ENCODE measurements at regions not wholly inside any gene's neighbourhood (a gene's known extent, or its start where the extent isn't known, plus 50 kb on each side); places are given as distances from the start of the nearest gene placed in this dataset.
A peak's percentile ranks its signal among the peaks of the same experiment; 100 is the strongest.
"Not testable (repeated sequence)": the region's sequence is repeated elsewhere in the genome, so short reads cannot be mapped to it uniquely, and the experiment has no call there.

GRCh38 chr14:106809615-106810014, 1283.2 kb downstream of the TMEM121 start:
- DNase-seq, result no peak

- not testable (repeated sequence) for DNase-seq
Measured at GRCh38 chr14:106810168-106810567, 1283.8 kb downstream of the TMEM121 start.

DNA sequence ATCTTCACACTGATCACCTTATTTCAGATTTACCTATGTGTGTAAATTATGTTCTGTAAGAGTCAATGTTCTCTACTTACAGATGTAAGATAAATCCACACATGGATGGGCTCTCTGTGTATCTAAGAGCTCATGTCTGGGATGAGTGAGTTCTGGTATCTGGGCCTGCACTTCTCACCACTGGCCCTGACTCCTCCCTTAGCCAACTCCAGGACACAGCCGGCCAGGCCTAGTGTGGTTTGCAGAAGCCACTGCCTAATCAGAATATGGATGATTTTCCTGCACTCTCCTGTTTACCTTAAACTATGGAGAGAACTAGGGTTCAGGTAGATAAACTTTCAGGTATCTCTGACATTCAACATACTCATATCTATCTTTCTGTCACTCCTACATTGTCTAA, 1284.8 kb downstream of the TMEM121 start:
- DNase-seq, result no peak

DNA sequence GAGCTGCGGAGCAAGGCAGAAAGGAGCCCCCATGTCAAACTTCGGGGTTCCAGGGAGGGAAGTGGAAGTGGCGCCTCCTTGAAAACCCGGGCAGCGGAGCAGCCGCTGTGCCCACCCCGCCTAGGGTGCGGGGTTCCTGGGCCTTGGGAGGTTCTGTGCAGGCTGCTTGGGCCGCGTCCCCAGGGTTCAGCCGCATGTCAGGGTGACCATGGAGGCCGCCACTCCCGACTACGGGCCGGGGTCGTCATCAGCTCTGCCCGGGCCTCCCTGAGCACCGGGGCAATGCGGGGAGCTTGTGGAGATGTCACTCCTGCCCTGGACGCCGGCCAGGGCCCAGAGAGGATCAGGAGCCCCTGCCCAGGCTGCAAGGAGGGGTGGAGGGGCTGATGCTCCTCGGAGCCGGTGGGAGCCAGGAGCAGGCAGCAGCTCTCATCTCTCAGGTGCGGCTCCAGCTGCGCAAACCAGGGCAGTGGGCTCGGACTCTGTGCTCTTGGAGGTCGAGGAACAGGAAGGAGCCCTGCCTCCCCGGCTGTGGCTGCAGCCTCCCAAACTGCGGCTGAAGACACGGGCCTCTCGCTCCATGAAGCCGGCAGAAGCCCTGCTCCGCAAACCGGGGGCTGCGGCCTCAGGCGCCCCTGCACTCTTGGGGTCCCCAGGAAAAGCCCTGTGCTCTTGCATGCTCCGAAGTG, 1286.5 kb downstream of the TMEM121 start:
- DNase-seq, result no peak

GRCh38 chr14:106813477-106813823, 1287.1 kb downstream of the TMEM121 start:
- DNase-seq, result no peak

- DNase-seq, result no peak
Measured at GRCh38 chr14:106820119-106820518, 1293.7 kb downstream of the TMEM121 start.

DNA sequence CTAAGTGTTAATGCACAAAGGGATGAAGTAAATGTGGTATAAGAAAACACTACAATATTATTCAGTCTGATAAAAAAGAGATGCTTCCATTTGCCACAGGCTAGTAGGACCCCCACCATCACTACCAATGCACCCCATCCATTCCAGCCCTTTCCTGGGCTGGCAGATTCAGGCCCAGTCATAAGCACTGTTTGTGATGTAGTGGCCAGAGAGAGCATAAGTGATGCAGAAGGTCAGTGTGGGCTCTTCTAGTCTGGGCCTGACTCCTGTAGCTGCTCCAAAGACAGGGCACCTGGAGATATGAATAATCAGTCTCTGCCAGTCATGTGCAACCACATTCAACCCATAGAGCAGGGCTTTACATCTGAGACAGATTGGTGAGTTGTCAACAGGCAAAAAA, 1294.7 kb downstream of the TMEM121 start:
- no peak for DNase-seq

DNA sequence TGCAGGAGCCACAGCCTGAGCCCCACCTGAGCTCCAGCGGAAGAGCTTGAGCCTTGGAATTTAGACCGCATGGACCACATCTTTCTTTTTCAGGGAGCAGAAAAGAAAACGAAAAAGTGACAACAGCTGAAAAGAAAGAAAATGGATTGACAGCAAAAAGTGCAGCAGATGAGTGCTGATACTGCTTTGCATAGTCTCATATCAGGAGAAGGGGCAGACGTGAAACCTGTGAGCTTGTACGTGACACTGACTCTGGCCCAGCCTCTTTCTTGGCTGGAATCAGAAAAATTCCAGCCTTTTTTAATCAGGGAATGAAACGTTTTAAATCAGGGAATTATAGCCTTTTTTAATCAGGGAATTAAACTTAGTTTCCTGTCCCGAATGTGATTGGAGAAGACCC, 1296.5 kb downstream of the TMEM121 start:
- DNase-seq, result no peak

DNA sequence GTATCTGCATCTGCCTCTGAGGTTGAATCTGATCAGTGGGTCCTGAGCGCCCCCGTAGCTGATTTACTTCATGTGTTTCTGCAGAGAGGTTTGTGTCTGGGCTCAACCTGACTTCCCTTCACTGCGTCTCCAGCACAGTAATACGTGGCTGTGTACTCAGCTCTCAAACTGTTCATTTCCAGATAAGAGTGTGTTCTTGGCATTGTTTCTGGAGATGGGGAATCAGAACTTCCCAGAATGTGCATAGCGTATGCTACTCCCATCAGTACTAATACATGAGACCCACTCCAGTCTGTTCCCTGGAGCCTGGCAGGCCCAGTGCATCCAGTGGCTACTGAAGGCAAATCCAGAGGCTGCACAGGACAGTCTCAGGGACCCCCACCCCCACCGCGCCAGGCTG, 1297.2 kb downstream of the TMEM121 start:
- no peak for DNase-seq

DNA sequence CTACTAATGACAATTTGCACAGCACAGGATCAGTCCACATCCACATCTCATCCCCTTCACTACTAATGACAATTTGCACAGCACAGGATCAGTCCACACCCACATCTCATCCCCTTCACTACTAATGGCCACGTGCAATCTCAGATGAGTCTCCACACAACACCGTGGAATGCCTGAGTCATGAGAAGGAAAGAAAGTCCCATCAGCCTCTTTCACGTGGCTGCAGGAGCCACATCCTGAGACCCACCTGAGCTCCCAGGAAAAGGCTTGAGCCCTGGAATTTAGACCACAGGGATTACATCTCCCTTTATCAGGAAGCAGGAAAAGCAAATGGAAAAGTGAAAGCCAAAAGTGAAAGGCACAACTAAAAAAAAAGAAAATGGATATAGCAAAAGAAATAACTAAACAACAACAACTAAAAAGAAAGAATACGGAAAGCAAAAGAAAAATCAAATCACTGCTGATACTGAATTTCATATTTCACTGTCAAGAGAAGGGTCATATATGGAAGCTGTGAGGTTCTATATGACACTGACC, 1300.5 kb downstream of the TMEM121 start:
- DNase-seq, result no peak

DNA sequence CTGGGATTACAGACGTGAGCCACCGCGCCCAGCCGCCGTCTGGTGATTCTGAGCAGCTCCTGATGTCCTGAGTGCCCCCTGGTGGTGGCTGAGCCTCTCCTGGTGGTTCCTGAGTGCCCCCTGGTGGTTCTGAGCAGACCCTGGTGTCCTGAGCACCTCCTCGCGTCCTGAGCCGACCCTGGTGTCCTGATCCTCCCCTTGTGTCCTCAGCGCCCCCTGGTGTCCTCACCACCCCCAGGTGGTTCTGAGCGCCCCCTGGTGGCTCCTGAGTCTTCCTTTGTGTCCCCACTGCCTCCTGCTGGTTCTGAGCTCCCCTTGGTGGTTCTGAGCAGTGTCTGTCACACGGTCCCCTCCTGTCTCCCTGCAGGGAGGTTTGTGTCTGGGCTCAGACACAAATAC, 1304.9 kb downstream of the TMEM121 start:
- DNase-seq, result no peak

DNA sequence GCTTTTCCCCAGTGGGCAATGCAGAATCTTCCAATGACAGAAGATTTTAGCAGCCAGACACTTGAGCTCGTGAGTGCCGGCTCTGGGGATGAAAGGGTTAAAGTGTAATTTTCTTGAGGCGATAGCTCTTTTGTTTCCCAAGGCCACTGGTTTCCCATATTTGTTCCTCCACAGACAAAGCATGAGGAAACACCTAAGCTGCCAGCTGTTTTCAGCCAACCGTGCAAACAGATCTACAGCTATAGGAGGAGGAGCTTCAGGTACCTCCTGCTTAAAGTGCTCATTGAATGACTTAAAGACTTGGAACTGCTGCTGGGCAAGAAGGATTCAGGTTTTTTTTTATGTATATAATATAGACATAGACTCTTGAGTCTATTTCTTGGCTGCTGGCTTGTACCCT, 1311.5 kb downstream of the TMEM121 start:
- no peak for DNase-seq

GRCh38 chr14:106838991-106839769, 1312.8 kb downstream of the TMEM121 start:
- no peak for DNase-seq

DNA sequence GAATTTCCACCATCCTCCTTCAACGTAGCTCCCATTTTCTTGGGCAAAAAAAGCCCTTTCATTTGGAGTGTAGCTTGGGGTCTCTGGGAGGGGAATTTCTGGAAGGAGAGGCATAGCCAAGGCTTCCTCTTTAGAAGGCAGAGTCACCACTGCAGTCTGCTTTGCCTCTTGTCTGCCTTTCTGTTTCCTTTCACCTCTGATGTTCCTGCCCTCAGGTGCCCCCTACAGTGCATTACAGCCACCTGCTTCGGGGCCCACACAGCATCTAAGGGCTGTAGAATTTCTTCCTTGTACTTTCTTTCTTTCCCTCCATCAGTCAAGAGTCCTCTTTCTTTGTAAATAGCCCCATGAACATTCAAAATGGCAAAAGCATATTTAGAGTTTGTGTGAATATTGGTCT, 1313.9 kb downstream of the TMEM121 start:
- DNase-seq, result no peak

GRCh38 chr14:106840991-106841390, 1314.6 kb downstream of the TMEM121 start:
- DNase-seq, result no peak

GRCh38 chr14:106841701-106842100, 1315.3 kb downstream of the TMEM121 start:
- peak; percentile 26 for DNase-seq

DNA sequence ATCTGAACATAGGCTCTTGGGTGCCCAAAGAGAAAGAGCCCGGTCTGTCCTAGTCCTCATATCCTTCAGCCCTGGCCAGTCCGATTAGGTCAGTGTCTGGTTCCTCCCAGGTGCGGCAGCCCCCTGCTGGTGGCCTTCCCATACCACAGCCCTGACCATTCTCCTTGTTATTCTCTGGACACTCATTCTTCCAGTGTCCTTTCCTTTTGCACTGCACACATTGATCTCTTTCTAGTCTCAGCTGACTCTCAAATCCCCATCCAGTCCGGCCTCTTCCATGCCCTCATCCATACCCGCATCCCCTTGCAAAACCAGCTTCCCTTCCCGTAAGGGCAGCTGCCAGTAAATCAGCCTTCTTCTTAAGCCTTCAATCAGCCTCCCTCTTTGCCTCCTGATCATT, 1316.3 kb downstream of the TMEM121 start:
- DNase-seq, result no peak

DNA sequence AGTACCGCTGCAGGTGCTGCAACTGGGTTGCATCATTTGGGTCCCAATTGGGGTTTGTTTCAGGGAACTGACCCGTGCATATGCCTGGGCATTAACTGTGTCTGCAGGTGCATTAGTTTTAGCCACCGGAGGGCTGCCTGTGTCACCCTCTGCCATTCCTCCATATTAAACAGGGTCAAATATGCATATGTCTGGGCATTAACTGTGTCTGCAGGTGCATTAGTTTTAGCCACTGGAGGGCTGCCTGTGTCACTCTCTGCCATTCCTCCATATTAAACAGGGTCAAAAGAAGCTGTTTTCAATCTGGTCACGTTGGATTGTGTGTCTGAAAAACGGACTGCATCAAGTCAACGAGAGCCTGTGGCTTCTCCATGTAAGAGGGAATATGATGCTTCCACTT, 1317.0 kb downstream of the TMEM121 start:
- DNase-seq, result no peak

DNA sequence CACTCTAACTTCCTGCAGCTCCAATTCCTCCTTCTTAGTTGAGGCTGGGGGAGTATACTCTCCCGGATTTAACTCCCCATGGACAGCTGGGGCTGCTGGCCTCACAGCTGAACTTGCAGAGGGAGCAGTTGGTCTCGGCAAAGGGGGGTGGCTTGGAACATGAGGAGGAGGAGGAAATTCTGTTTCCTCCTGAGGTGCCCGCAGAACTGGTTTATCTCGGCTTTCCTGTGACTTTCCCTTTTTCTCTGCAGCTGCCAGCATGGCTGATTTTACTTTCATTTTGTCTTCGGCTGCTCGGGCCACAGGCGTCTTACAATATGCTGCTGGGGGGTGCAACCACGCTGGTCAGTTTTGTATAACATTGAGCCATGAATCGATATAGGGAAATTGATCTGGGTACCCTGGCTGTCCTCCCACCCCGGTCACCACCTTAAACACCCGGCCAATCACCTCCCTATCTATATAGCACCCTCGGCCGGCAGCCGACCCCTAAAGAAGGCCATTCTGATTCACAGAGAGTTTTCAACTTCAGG, 1317.6 kb downstream of the TMEM121 start:
- no peak for DNase-seq

GRCh38 chr14:106844608-106845285, 1318.4 kb downstream of the TMEM121 start:
- no peak for DNase-seq

DNA sequence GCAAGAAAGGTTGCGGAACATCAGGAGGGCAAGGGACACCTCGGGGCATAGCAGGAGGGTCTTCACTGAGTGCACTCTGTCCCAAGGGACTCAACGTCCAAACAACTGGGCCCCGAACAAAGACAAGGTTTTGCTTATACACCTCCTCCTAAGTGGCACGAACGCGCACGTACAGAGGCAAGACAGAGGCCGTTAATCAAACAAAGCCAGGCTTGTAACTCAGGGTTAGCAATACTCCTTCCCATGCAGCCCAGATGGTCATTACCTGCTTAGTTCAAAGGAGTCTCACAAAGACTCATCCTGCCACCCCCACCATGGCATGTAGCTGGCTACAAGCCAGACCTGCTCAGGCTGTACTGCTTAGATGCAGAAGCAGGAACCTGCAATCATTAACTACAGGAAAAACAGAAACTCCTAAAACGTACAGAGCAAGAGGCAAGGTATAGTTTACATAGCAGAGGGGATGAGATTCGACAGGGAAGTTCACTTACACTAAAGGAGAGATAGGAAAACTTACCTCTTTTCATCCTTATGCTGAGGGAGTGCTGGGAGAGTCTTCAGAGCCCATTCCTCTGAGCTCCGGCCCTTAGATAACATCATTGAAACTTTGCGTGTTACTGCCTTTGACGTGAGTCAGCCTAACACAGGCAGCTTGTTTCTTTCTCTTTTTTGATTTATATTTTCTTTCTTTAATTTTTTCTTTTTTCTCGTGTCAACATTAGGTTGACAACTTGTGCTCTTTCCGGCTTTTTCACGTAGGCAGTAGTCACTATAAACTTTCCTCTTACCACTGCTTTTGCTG, 1319.1 kb downstream of the TMEM121 start:
- DNase-seq, result peak; percentile 9

GRCh38 chr14:106846218-106846617, 1319.8 kb downstream of the TMEM121 start:
- no peak for DNase-seq

All from HCEC 1CT (cell line).